ENCODE measurements at regions not wholly inside any gene's neighbourhood (a gene's known extent, or its start where the extent isn't known, plus 50 kb on each side); places are given as distances from the start of the nearest gene placed in this dataset.

DNA sequence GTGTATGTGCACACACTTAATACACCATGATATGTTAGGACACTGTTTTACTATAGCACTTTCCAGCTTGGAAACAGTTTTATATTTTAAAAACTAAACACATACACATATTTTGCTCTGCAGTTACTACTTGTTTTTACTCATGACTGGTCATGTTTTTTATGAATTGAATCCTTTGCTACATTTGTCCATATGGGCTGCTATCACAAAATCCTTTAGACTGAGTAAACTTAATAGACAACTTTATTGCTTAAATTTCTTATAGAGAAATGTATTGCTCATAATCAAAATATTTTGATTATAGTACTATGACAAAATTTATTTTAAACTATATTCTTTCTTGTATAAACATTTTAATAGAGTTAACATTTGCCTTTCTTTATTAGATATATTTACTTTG is 314.8 kb downstream of the RBM43 start:
- TF ChIP-seq, protein P1, sequence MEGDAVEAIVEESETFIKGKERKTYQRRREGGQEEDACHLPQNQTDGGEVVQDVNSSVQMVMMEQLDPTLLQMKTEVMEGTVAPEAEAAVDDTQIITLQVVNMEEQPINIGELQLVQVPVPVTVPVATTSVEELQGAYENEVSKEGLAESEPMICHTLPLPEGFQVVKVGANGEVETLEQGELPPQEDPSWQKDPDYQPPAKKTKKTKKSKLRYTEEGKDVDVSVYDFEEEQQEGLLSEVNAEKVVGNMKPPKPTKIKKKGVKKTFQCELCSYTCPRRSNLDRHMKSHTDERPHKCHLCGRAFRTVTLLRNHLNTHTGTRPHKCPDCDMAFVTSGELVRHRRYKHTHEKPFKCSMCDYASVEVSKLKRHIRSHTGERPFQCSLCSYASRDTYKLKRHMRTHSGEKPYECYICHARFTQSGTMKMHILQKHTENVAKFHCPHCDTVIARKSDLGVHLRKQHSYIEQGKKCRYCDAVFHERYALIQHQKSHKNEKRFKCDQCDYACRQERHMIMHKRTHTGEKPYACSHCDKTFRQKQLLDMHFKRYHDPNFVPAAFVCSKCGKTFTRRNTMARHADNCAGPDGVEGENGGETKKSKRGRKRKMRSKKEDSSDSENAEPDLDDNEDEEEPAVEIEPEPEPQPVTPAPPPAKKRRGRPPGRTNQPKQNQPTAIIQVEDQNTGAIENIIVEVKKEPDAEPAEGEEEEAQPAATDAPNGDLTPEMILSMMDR (IDR thresholded peaks at IDR 0.05 in 2 of 3, conservative IDR thresholded peaks at IDR 0.05 in 1 of 3; ENCODE audit: borderline replicate concordance in 1 of 3, insufficient read depth in 1 of 3, low read depth in 2 of 3, low read length in 2 of 3): no peak
- TF ChIP-seq POLR2AphosphoS5 (IDR thresholded peaks at IDR 0.05; ENCODE audit: low read depth, low read length) (no peak), POLR2A (IDR thresholded peaks at IDR 0.05; ENCODE audit: borderline replicate concordance, extremely low read depth, insufficient read depth, insufficient read length) (no peak), ZFX (IDR thresholded peaks at IDR 0.05) (no peak), EZH2 (IDR thresholded peaks at IDR 0.05) (no peak), ELF1 (IDR thresholded peaks at IDR 0.05; ENCODE audit: borderline replicate concordance, low read depth) (no peak), SIN3A (IDR thresholded peaks at IDR 0.05; ENCODE audit: low read depth) (no peak), RAD21 (IDR thresholded peaks at IDR 0.05; ENCODE audit: low read depth) (no peak), SRF (IDR thresholded peaks at IDR 0.05; ENCODE audit: low read depth) (no peak), CEBPB (IDR thresholded peaks at IDR 0.05; ENCODE audit: low read depth) (no peak), JUND (IDR thresholded peaks at IDR 0.05) (no peak)
- TF ChIP-seq, protein P2, sequence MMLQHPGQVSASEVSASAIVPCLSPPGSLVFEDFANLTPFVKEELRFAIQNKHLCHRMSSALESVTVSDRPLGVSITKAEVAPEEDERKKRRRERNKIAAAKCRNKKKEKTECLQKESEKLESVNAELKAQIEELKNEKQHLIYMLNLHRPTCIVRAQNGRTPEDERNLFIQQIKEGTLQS (IDR thresholded peaks at IDR 0.05): no peak
- TF ChIP-seq, protein P3, sequence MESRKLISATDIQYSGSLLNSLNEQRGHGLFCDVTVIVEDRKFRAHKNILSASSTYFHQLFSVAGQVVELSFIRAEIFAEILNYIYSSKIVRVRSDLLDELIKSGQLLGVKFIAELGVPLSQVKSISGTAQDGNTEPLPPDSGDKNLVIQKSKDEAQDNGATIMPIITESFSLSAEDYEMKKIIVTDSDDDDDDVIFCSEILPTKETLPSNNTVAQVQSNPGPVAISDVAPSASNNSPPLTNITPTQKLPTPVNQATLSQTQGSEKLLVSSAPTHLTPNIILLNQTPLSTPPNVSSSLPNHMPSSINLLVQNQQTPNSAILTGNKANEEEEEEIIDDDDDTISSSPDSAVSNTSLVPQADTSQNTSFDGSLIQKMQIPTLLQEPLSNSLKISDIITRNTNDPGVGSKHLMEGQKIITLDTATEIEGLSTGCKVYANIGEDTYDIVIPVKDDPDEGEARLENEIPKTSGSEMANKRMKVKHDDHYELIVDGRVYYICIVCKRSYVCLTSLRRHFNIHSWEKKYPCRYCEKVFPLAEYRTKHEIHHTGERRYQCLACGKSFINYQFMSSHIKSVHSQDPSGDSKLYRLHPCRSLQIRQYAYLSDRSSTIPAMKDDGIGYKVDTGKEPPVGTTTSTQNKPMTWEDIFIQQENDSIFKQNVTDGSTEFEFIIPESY (IDR thresholded peaks at IDR 0.05; ENCODE audit: extremely low read depth, insufficient replicate concordance, low read length): no peak
- TF ChIP-seq, protein P4, sequence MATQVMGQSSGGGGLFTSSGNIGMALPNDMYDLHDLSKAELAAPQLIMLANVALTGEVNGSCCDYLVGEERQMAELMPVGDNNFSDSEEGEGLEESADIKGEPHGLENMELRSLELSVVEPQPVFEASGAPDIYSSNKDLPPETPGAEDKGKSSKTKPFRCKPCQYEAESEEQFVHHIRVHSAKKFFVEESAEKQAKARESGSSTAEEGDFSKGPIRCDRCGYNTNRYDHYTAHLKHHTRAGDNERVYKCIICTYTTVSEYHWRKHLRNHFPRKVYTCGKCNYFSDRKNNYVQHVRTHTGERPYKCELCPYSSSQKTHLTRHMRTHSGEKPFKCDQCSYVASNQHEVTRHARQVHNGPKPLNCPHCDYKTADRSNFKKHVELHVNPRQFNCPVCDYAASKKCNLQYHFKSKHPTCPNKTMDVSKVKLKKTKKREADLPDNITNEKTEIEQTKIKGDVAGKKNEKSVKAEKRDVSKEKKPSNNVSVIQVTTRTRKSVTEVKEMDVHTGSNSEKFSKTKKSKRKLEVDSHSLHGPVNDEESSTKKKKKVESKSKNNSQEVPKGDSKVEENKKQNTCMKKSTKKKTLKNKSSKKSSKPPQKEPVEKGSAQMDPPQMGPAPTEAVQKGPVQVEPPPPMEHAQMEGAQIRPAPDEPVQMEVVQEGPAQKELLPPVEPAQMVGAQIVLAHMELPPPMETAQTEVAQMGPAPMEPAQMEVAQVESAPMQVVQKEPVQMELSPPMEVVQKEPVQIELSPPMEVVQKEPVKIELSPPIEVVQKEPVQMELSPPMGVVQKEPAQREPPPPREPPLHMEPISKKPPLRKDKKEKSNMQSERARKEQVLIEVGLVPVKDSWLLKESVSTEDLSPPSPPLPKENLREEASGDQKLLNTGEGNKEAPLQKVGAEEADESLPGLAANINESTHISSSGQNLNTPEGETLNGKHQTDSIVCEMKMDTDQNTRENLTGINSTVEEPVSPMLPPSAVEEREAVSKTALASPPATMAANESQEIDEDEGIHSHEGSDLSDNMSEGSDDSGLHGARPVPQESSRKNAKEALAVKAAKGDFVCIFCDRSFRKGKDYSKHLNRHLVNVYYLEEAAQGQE (IDR thresholded peaks at IDR 0.05; ENCODE audit: low read depth): no peak
